GM12878 (cell line): ENCODE measurements at regions not wholly inside any gene's neighbourhood (a gene's known extent, or its start where the extent isn't known, plus 50 kb on each side); places are given as distances from the start of the nearest gene placed in this dataset.

Experiments
- ATAC-seq: fragments of 200-7000 bp; cut with Tn5 transposase; 3 replicates; pipeline ENCODE4 v1.9.1; 2020; ENCODE audit warnings: mild to moderate bottlenecking, moderate library complexity
- BruUV-seq: library from RNA; stranded (reverse); fragments of 400-500 nt; replicated peaks from 2 replicates; lab custom pipeline; 2021; lab: Mats Ljungman, UMichigan
- CTCF ChIA-PET: fragments of 300-600 bp; sonication (Branson Sonifier 250); formaldehyde crosslinking; extraction: SDS; loops from one replicate; lab custom pipeline; 2021; ENCODE audit warnings: inconsistent platforms; lab: Yijun Ruan, JAX
- POLR2A ChIA-PET: fragments of 350-600 bp; formaldehyde crosslinking; extraction: SDS; loops from one replicate; lab custom pipeline; 2021; ENCODE audit warnings: inconsistent platforms; lab: Charles Lee
- RAD21 ChIA-PET: fragments of 300-600 bp; sonication (Branson Sonifier 250); formaldehyde crosslinking; loops from one replicate; lab custom pipeline; 2023; ENCODE audit warnings: antibody characterized with exemption; ENCODE audit not compliant: unreplicated experiment; lab: Charles Lee
- SMC1A ChIA-PET: fragments of 300-600 bp; sonication (Branson Sonifier 250); formaldehyde crosslinking; loops from one replicate; lab custom pipeline; 2023; ENCODE audit not compliant: unreplicated experiment, uncharacterized antibody; lab: Charles Lee
- DNase-seq: peaks from one replicate; pipeline ENCODE4 v3.0.0-alpha.2; 2011; ENCODE audit warnings: low read depth, low spot score
- FAIRE-seq: peaks from 3 replicates; lab custom pipeline; 2011; peaks lifted over from hg19 to GRCh38; lab: Jason Lieb, UNC
- H2AFZ ChIP-seq: 2 replicates; pipeline ENCODE4 v1.6.0; 2011; ENCODE audit warnings: low read depth, low read length, control low read depth; ENCODE audit not compliant: control insufficient read depth
- H3K27ac ChIP-seq: 2 replicates; pipeline ENCODE4 v1.5.1; 2011; ENCODE audit warnings: control low read depth; ENCODE audit not compliant: control insufficient read depth, insufficient read depth
- H3K27me3 ChIP-seq, 2 experiments: replicated peaks in 1 of 2; 2 replicates each; pipeline versions ENCODE4 v1.6.0 to v1.6.1; 2011; ENCODE audit warnings: low read length in 1 of 2; ENCODE audit not compliant: control insufficient read depth in 2 of 2, insufficient read depth in 2 of 2
- H3K36me3 ChIP-seq, 2 experiments: 2 replicates each; pipeline ENCODE4 v1.5.1; 2011; ENCODE audit warnings: low read length in 1 of 2; ENCODE audit not compliant: control insufficient read depth in 2 of 2, insufficient read depth in 2 of 2
- H3K4me1 ChIP-seq: 2 replicates; pipeline ENCODE4 v1.6.1; 2011; ENCODE audit warnings: mild to moderate bottlenecking, low read length, moderate library complexity, mixed read lengths; ENCODE audit not compliant: control insufficient read depth, insufficient read depth
- H3K4me2 ChIP-seq: 2 replicates; pipeline ENCODE4 v1.6.0; 2011; ENCODE audit warnings: control low read depth; ENCODE audit not compliant: control insufficient read depth, insufficient read depth
- H3K4me3 ChIP-seq: fragments of 200-600 bp; sonication (generic); 2 replicates; pipeline ENCODE4 v1.5.1; 2016
- H3K79me2 ChIP-seq: 2 replicates; pipeline ENCODE4 v1.6.0; 2011; ENCODE audit warnings: low read length; ENCODE audit not compliant: control insufficient read depth, insufficient read depth
- H3K9ac ChIP-seq: 2 replicates; pipeline ENCODE4 v1.8.0; 2011; ENCODE audit warnings: low read length, control low read depth, mixed read lengths; ENCODE audit not compliant: control insufficient read depth, insufficient read depth
- H3K9me3 ChIP-seq: replicated peaks from 3 replicates; pipeline ENCODE4 v1.5.1; 2011; ENCODE audit warnings: mild to moderate bottlenecking, low read length; ENCODE audit not compliant: control insufficient read depth, insufficient read depth
- H4K20me1 ChIP-seq: 2 replicates; pipeline ENCODE4 v1.6.0; 2011; ENCODE audit not compliant: control insufficient read depth, insufficient read depth
- ATF3 ChIP-seq: IDR thresholded peaks from 2 replicates; pipeline ENCODE4 v1.6.1; 2011; ENCODE audit warnings: low read depth, mild to moderate bottlenecking, low read length, moderate library complexity, borderline replicate concordance; ENCODE audit errors: extremely low read depth
- IRF5 ChIP-seq: fragments of 450-650 bp; IDR thresholded peaks from 2 replicates; pipeline ENCODE4 v1.6.1; 2017; ENCODE audit warnings: borderline replicate concordance
- KLF5 ChIP-seq: fragments of 450-650 bp; IDR thresholded peaks from 2 replicates; pipeline ENCODE4 v1.6.1; 2014; ENCODE audit warnings: mild to moderate bottlenecking; ENCODE audit not compliant: partially characterized antibody
- PAX5 ChIP-seq: IDR thresholded peaks from 2 replicates; pipeline ENCODE4 v1.6.1; 2011; ENCODE audit warnings: low read depth, low read length, borderline replicate concordance
- RFX5 ChIP-seq: IDR thresholded peaks from 2 replicates; pipeline ENCODE4 v1.6.1; 2011; ENCODE audit warnings: low read depth, low read length, improper control_type of control experiment
- SIN3A ChIP-seq: IDR thresholded peaks from 2 replicates; pipeline ENCODE4 v1.6.1; 2012; ENCODE audit warnings: low read depth, low read length, improper control_type of control experiment
- SMARCA5 ChIP-seq: fragments of 450-650 bp; IDR thresholded peaks from 2 replicates; pipeline ENCODE4 v1.6.1; 2017; ENCODE audit warnings: mild to moderate bottlenecking
- SRF ChIP-seq, 2 experiments: IDR thresholded peaks; 2 replicates each; pipeline ENCODE4 v1.6.1; 2011; ENCODE audit warnings: low read depth in 2 of 2, low read length in 2 of 2, mild to moderate bottlenecking in 1 of 2, moderate library complexity in 1 of 2
- ZBTB40 ChIP-seq: fragments of 450-650 bp; IDR thresholded peaks from 2 replicates; pipeline ENCODE4 v1.6.1; 2016; ENCODE audit warnings: mild to moderate bottlenecking, moderate library complexity, borderline replicate concordance
- ZNF24 ChIP-seq: fragments of 450-650 bp; IDR thresholded peaks from 2 replicates; pipeline ENCODE4 v1.6.1; 2017; ENCODE audit warnings: antibody characterized with exemption, mild to moderate bottlenecking
- WGBS: methylation state at CpG from one replicate; pipeline ENCODE4 v1.1.6; 2016; ENCODE audit warnings: low lambda C conversion rate; ENCODE audit not compliant: insufficient replicate concordance, insufficient coverage; ENCODE audit errors: missing lambda C conversion rate; 5-methylcytosine and 5-hydroxymethylcytosine counted together
- in situ Hi-C: fragments of 300-500 bp; cut with MboI; formaldehyde crosslinking; loops from 9 replicates; pipeline ENCODE4 v1.14.3; 2018; ENCODE audit warnings: mixed read lengths
- intact Hi-C: fragments of 100-400 bp; cut with micrococcal nuclease; formaldehyde crosslinking; loops from one replicate; pipeline ENCODE4 v1.14.2; 2022; ENCODE audit not compliant: unreplicated experiment
- TF ChIP-seq, protein P1 (sequence below): fragments of 450-650 bp; IDR thresholded peaks from 2 replicates; pipeline ENCODE4 v1.6.1; 2017; ENCODE audit warnings: mild to moderate bottlenecking, low read depth, inconsistent platforms; ENCODE audit not compliant: poor library complexity, severe bottlenecking
- TF ChIP-seq, protein P2 (sequence below): IDR thresholded peaks from 2 replicates; pipeline ENCODE4 v1.6.1; 2012; ENCODE audit warnings: low read depth, low read length, improper control_type of control experiment
- TF ChIP-seq, protein P3 (sequence below): IDR thresholded peaks from 2 replicates; pipeline ENCODE4 v1.6.1; 2011; ENCODE audit warnings: low read depth, low read length, improper control_type of control experiment, borderline replicate concordance

DNA sequence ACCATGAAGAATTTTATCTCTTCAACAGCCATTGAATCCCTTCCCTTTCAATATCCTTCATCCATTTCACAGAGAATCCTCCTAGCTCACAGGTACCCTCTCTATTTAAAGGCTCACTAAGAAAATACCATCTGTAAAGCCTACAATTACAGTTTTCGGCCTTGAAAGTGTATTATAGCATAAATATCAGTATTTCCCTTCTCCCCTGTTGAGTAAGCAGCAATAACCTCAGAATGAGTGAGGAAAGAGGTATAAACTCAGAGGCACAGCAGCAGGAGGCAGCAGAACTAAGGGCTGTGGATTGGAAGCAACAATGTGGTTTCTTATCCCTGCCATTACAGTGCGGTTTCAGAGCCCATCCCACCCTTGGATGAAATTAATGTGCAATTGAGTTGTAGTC, 360.6 kb upstream of the ATP10A start (continued):
- TF ChIP-seq, protein P1, sequence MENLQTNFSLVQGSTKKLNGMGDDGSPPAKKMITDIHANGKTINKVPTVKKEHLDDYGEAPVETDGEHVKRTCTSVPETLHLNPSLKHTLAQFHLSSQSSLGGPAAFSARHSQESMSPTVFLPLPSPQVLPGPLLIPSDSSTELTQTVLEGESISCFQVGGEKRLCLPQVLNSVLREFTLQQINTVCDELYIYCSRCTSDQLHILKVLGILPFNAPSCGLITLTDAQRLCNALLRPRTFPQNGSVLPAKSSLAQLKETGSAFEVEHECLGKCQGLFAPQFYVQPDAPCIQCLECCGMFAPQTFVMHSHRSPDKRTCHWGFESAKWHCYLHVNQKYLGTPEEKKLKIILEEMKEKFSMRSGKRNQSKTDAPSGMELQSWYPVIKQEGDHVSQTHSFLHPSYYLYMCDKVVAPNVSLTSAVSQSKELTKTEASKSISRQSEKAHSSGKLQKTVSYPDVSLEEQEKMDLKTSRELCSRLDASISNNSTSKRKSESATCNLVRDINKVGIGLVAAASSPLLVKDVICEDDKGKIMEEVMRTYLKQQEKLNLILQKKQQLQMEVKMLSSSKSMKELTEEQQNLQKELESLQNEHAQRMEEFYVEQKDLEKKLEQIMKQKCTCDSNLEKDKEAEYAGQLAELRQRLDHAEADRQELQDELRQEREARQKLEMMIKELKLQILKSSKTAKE = no peak
- TF ChIP-seq RFX5 (no peak), SIN3A (no peak)

GRCh38 chr15:26222781-26223180, 359.7 kb upstream of the ATP10A start:
- Histone ChIP-seq H3K4me3 (no peak overlapping the region), H3K27me3 (no peaks in the 10 kb centered on the region; a peak in 1 of 4 replicates), H3K4me1 (no peaks in the 10 kb centered on the region), H3K27ac (no peak overlapping the region), H4K20me1 (no peaks in the 10 kb centered on the region), H2AFZ (no peak overlapping the region), H3K4me2 (no peak overlapping the region), H3K79me2 (no peaks in the 10 kb centered on the region), H3K9ac (no peak overlapping the region), H3K36me3 (no peaks in the 10 kb centered on the region), H3K9me3 (no peaks in the 10 kb centered on the region; the same call in 2 of the 3 replicates)
- WGBS = 0% methylated on average over 3 of the region's 3 CpGs
- CTCF ChIA-PET = no interaction called here
- no peak for ATAC-seq
- in situ Hi-C loops (loop anchor here (25.0 kb wide), 4 partner anchors 285 to 660 kb away; no protein-coding TSS in a partner anchor), intact Hi-C loops (no loop called here)
- no TSS peak for BruUV-seq
- RAD21 ChIA-PET = no interaction called here
- SMC1A ChIA-PET = no interaction called here
- POLR2A ChIA-PET = no interaction called here
- FAIRE-seq = no peak
- no peak for DNase-seq
- TF ChIP-seq, protein P2, sequence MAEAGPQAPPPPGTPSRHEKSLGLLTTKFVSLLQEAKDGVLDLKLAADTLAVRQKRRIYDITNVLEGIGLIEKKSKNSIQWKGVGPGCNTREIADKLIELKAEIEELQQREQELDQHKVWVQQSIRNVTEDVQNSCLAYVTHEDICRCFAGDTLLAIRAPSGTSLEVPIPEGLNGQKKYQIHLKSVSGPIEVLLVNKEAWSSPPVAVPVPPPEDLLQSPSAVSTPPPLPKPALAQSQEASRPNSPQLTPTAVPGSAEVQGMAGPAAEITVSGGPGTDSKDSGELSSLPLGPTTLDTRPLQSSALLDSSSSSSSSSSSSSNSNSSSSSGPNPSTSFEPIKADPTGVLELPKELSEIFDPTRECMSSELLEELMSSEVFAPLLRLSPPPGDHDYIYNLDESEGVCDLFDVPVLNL = no peak
- no peak for TF ChIP-seq ATF3
- no peak for TF ChIP-seq SMARCA5
- TF ChIP-seq SRF (IDR thresholded peaks at IDR 0.05; ENCODE audit: low read depth in 2 of 2, low read length in 2 of 2) = no peak
- no peak for TF ChIP-seq KLF5
- no peak for TF ChIP-seq IRF5
- TF ChIP-seq ZNF24 = no peak
- TF ChIP-seq, protein P3, sequence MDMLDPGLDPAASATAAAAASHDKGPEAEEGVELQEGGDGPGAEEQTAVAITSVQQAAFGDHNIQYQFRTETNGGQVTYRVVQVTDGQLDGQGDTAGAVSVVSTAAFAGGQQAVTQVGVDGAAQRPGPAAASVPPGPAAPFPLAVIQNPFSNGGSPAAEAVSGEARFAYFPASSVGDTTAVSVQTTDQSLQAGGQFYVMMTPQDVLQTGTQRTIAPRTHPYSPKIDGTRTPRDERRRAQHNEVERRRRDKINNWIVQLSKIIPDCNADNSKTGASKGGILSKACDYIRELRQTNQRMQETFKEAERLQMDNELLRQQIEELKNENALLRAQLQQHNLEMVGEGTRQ = no peak
- TF ChIP-seq PAX5 = no peak
- TF ChIP-seq ZBTB40 = no peak
